ENCODE measurements at regions not wholly inside any gene's neighbourhood (a gene's known extent, or its start where the extent isn't known, plus 50 kb on each side); places are given as distances from the start of the nearest gene placed in this dataset.

DNA sequence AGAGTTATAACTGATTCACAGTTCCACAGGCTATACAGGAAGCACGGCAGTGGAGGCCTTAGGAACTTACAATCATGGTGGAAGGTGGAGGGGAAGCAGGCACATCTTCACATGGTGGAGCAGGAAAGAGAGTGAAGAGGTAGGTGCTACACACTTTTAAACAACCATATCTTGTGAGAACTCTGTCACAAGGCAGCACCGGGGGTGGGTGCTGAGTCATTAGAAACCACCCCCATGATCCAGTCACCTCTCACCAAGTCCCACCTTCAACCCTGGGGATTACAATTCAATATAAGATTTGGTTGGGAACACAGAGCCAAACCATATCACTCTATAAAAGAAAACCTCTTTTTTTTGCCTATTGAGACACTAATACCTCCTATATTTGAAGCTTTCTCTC is 1108.5 kb upstream of the CDH2 start:
- no peak overlapping the region for H2AFZ ChIP-seq (ENCODE audit: low read length)
- intact Hi-C loops (cut with micrococcal nuclease; ENCODE audit: unreplicated experiment): no loop called here
- in situ Hi-C loops (cut with HindIII; ENCODE audit: extremely low pct_ligation_motif_present, low pct_unique_long_range_greater_than_20kb): no loop called here
- H3K4me1 ChIP-seq (ENCODE audit: insufficient read depth, low read length): no peaks in the 10 kb centered on the region
- no peak overlapping the region for H3K4me2 ChIP-seq (ENCODE audit: low read depth, low read length)
- no peak overlapping the region for H3K9ac ChIP-seq (ENCODE audit: insufficient read depth, low read depth, low read length)
- no peak overlapping the region for H3K27ac ChIP-seq (ENCODE audit: extremely low read length, insufficient read depth, low read length)
- no peak for FAIRE-seq
- TF ChIP-seq, protein P1, sequence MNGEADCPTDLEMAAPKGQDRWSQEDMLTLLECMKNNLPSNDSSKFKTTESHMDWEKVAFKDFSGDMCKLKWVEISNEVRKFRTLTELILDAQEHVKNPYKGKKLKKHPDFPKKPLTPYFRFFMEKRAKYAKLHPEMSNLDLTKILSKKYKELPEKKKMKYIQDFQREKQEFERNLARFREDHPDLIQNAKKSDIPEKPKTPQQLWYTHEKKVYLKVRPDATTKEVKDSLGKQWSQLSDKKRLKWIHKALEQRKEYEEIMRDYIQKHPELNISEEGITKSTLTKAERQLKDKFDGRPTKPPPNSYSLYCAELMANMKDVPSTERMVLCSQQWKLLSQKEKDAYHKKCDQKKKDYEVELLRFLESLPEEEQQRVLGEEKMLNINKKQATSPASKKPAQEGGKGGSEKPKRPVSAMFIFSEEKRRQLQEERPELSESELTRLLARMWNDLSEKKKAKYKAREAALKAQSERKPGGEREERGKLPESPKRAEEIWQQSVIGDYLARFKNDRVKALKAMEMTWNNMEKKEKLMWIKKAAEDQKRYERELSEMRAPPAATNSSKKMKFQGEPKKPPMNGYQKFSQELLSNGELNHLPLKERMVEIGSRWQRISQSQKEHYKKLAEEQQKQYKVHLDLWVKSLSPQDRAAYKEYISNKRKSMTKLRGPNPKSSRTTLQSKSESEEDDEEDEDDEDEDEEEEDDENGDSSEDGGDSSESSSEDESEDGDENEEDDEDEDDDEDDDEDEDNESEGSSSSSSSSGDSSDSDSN (CRISPR knock-in tag; IDR thresholded peaks at IDR 0.05): no peak
- no peak for TF ChIP-seq ZNF20 (CRISPR knock-in tag; IDR thresholded peaks at IDR 0.05)
- no peak for TF ChIP-seq JUNB (CRISPR knock-in tag; IDR thresholded peaks at IDR 0.05; ENCODE audit: borderline replicate concordance)
- BruUV-seq (replicated peaks): no TSS peak
- no peaks in the 10 kb centered on the region for H4K20me1 ChIP-seq (ENCODE audit: insufficient read depth, low read length)
- no peaks in the 10 kb centered on the region for H3K79me2 ChIP-seq (ENCODE audit: insufficient read depth, low read length)
- no peak for DNase-seq (ENCODE audit: low spot score)
- 3% methylated on average over 2 of the region's 2 CpGs for WGBS (ENCODE audit: low lambda C conversion rate)
- no peaks in the 10 kb centered on the region for H3K27me3 ChIP-seq (ENCODE audit: control insufficient read depth in 1 of 2, insufficient read depth in 2 of 2, low read length in 2 of 2)
- no peaks in the 10 kb centered on the region for H3K9me3 ChIP-seq (ENCODE audit: low read length)
- H3K4me3 ChIP-seq (replicated peaks in 1 of 3; ENCODE audit: insufficient read depth in 1 of 3, low read depth in 2 of 3, low read length in 3 of 3): no peak overlapping the region
- no peaks in the 10 kb centered on the region for H3K36me3 ChIP-seq (replicated peaks in 1 of 2; ENCODE audit: control insufficient read depth in 1 of 2, insufficient read depth in 2 of 2, low read length in 2 of 2)
- ChIA-PET CTCF (ENCODE audit: low intra/inter-chr PET ratio, low total read pairs) (no interaction called here), POLR2A (no interaction called here)
- no peak for ATAC-seq

DNA sequence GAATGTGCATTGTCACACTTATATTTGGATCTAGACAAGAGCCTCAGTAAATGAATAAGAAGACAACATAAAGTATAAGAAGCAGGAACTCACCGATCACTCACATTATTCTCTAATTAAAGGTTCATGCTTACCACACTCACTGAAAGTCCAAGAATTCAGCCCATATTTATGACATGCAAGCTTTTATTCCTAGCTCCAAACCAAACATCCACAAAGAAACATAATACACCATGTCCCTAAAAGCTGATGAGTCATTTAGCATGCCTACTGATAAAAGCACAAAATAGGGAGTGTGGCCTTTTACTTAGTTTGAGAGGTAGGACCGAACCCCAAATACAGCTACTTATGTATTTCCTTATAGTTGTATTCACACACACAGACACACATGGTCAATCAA is 1094.6 kb upstream of the CDH2 start:
- DNase-seq (ENCODE audit: low spot score): no peak
- Histone ChIP-seq H3K4me1 (ENCODE audit: insufficient read depth, low read length) (no peaks in the 10 kb centered on the region), H3K9ac (ENCODE audit: insufficient read depth, low read depth, low read length) (no peak overlapping the region), H3K4me2 (ENCODE audit: low read depth, low read length) (no peak overlapping the region), H4K20me1 (ENCODE audit: insufficient read depth, low read length) (no peaks in the 10 kb centered on the region), H3K4me3 (replicated peaks in 1 of 3; ENCODE audit: insufficient read depth in 1 of 3, low read depth in 2 of 3, low read length in 3 of 3) (no peak overlapping the region), H2AFZ (ENCODE audit: low read length) (no peak overlapping the region), H3K27ac (ENCODE audit: extremely low read length, insufficient read depth, low read length) (no peak overlapping the region), H3K79me2 (ENCODE audit: insufficient read depth, low read length) (no peaks in the 10 kb centered on the region), H3K27me3 (ENCODE audit: control insufficient read depth in 1 of 2, insufficient read depth in 2 of 2, low read length in 2 of 2) (no peaks in the 10 kb centered on the region), H3K9me3 (ENCODE audit: low read length) (no peaks in the 10 kb centered on the region), H3K36me3 (replicated peaks in 1 of 2; ENCODE audit: control insufficient read depth in 1 of 2, insufficient read depth in 2 of 2, low read length in 2 of 2) (no peaks in the 10 kb centered on the region)
- CTCF ChIA-PET (ENCODE audit: low intra/inter-chr PET ratio, low total read pairs): no interaction called here
- BruUV-seq (replicated peaks): no TSS peak
- intact Hi-C loops (cut with micrococcal nuclease; ENCODE audit: unreplicated experiment): no loop called here
- POLR2A ChIA-PET: no interaction called here
- no peak for ATAC-seq
- 0% methylated on average over 2 of the region's 2 CpGs for WGBS (ENCODE audit: low lambda C conversion rate)
- in situ Hi-C loops (cut with HindIII; ENCODE audit: extremely low pct_ligation_motif_present, low pct_unique_long_range_greater_than_20kb): no loop called here
- no peak for FAIRE-seq
- TF ChIP-seq, protein P2, sequence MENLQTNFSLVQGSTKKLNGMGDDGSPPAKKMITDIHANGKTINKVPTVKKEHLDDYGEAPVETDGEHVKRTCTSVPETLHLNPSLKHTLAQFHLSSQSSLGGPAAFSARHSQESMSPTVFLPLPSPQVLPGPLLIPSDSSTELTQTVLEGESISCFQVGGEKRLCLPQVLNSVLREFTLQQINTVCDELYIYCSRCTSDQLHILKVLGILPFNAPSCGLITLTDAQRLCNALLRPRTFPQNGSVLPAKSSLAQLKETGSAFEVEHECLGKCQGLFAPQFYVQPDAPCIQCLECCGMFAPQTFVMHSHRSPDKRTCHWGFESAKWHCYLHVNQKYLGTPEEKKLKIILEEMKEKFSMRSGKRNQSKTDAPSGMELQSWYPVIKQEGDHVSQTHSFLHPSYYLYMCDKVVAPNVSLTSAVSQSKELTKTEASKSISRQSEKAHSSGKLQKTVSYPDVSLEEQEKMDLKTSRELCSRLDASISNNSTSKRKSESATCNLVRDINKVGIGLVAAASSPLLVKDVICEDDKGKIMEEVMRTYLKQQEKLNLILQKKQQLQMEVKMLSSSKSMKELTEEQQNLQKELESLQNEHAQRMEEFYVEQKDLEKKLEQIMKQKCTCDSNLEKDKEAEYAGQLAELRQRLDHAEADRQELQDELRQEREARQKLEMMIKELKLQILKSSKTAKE (CRISPR knock-in tag; IDR thresholded peaks at IDR 0.05; ENCODE audit: borderline replicate concordance): no peak
- TF ChIP-seq ZNF737 (CRISPR knock-in tag; IDR thresholded peaks at IDR 0.05; ENCODE audit: borderline replicate concordance): no peak
- TF ChIP-seq, protein P3, sequence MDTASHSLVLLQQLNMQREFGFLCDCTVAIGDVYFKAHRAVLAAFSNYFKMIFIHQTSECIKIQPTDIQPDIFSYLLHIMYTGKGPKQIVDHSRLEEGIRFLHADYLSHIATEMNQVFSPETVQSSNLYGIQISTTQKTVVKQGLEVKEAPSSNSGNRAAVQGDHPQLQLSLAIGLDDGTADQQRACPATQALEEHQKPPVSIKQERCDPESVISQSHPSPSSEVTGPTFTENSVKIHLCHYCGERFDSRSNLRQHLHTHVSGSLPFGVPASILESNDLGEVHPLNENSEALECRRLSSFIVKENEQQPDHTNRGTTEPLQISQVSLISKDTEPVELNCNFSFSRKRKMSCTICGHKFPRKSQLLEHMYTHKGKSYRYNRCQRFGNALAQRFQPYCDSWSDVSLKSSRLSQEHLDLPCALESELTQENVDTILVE (CRISPR knock-in tag; IDR thresholded peaks at IDR 0.05): no peak
- no peak for TF ChIP-seq NCOA1 (CRISPR knock-in tag; IDR thresholded peaks at IDR 0.05)
- TF ChIP-seq SMAD1 (CRISPR knock-in tag; IDR thresholded peaks at IDR 0.05; ENCODE audit: borderline replicate concordance, low read depth): no peak
- TF ChIP-seq, protein P4, sequence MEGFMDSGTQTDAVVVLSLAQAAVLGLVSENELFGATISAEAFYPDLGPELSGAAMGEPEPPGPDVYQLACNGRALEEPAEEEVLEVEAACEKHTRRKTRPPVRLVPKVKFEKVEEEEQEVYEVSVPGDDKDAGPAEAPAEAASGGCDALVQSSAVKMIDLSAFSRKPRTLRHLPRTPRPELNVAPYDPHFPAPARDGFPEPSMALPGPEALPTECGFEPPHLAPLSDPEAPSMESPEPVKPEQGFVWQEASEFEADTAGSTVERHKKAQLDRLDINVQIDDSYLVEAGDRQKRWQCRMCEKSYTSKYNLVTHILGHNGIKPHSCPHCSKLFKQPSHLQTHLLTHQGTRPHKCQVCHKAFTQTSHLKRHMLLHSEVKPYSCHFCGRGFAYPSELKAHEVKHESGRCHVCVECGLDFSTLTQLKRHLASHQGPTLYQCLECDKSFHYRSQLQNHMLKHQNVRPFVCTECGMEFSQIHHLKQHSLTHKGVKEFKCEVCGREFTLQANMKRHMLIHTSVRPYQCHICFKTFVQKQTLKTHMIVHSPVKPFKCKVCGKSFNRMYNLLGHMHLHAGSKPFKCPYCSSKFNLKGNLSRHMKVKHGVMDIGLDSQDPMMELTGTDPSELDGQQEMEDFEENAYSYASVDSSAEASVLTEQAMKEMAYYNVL (CRISPR knock-in tag; IDR thresholded peaks at IDR 0.05; ENCODE audit: borderline replicate concordance): no peak
- TF ChIP-seq ZSCAN22 (CRISPR knock-in tag; IDR thresholded peaks at IDR 0.05): no peak
- no peak for TF ChIP-seq ZNF724P (CRISPR knock-in tag; IDR thresholded peaks at IDR 0.05; ENCODE audit: borderline replicate concordance)
- no peak for TF ChIP-seq SRSF1 (optimal IDR thresholded peaks at IDR 0.05; ENCODE audit: low read depth, low read length)
